Colon (tissue), 2 donors: ENCODE measurements at regions not wholly inside any gene's neighbourhood (a gene's known extent, or its start where the extent isn't known, plus 50 kb on each side); places are given as distances from the start of the nearest gene placed in this dataset.
A peak's percentile ranks its signal among the peaks of the same experiment; 100 is the strongest.

Experiments used
- FAIRE-seq: peaks from 2 replicates; lab custom pipeline; 2012; peaks lifted over from hg19 to GRCh38; lab: Jason Lieb, UNC
- donor health status: control.
- donor health status: control.

GRCh38 chr18:30057398-30057797 lies 985.1 kb downstream of the DSC3 start:
- no peak for FAIRE-seq

DNA sequence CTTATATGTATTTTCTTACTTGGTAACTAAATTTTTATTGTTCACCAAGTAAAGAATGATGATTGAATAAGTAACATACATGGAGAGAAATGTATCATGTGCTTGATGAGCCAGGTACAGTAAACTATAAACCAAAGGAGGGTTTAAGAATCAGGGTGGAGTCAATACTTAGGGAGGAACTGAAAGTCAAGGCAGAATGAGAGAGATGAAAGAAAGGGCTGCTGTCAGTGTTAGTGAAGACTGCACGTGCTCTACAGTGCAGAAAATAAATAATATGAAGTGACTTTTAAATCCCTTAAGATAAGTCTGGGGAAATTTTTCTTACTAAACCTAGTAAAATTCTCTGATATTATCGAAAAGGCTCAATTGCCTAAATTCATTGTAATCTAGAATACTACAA lies 986.0 kb downstream of the DSC3 start:
- no peak for FAIRE-seq

- no peak for FAIRE-seq
Observed at GRCh38 chr18:30044496-30044895, 998.0 kb downstream of the DSC3 start.

- FAIRE-seq: no peak
Observed at GRCh38 chr18:30039201-30039600, 1003.3 kb downstream of the DSC3 start.

DNA sequence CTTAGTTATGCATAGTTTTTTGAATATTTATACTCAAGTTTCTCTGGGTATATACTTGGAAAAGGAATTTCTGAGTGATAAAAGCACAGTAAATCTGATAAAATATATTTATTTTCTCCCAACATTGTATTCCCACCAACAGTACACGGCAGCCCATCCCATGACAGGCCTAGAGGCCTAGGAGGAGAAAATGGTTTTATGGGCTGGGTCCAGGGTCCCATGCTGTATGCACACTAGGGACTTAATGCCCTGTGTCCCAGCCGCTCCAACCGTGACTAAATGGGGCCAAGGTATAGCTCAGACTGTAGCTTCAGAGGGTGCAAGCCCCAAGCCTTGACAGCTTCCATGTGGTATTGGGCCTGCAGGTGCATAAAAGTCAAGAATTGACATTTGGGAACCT lies 1007.7 kb downstream of the DSC3 start:
- no peak for FAIRE-seq

DNA sequence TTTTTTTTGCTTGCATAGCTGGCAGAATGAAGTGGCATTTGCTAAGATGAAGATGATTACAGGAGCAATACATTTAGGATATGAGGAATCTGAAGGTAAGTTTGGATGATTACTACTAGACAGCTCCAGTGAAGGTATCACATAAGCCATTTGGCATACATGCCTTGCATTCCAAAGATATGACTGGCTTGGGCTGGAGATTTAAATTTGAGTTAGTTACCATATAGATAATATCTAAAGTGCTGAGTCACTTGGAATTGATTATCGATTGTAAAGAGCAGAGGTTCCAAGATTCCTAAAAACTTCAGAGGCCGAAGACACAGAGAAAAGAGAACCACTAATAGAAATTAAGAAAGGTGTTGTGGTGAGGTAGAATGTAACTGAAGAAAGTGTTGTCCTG lies 1026.4 kb downstream of the DSC3 start:
- no peak for FAIRE-seq

- no peak for FAIRE-seq
Observed at GRCh38 chr18:30004965-30005364, 1037.6 kb downstream of the DSC3 start.

DNA sequence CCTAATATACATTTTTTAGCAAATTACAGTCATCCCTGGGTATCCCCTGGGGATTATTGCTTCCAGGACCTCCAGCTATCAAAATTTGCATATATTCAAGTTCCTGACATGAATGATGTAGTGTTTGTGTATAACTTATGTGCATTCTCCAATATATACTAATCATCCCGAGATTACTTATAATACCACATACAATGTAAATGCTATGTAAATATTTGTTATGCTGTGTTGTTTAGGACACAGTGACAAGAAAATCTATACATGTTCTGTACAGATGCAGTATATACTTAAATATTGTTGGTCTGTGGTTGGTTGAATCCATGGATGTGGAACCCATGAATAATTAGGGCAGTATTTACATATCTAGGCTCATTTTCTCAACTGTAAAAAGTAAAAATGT lies 1060.3 kb downstream of the DSC3 start:
- no peak for FAIRE-seq

DNA sequence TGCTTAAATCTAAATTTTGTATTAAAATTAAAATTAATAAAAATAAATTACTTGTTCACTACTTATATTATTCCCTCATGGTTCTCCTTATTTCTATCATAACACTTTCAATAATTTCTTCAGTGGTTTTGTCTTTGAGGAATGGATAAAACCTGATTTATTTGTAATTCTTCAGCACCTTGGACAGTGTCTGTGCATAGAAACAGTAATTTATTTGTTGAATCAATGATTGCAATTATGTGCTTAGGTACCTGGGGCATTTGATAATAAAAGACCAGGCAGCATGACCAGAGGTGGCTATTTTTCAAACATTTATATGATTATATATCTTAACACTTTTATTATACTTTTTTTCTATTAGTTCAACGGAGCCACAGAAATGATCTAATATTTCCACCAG lies 1062.7 kb downstream of the DSC3 start:
- FAIRE-seq: no peak

- no peak for FAIRE-seq
Observed at GRCh38 chr18:29969876-29970275, 1072.7 kb downstream of the DSC3 start.

DNA sequence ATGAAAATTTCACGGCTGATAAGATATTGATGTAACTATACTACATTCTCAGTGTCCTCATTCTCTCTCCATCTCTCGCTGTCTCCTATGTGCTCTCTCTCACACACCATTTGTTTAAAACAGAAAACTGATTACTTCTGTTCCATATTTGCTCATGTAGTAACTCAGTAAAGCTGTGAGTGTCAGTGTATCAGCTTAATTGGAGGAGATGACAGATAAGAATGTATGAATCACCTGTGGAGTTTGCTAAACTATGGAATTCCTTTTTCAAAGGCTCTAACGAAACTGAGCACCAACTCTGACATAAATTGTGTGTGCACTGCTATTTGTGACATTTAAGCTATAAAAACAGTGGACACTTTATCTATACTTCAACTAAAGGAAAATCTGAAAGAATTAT lies 1080.0 kb downstream of the DSC3 start:
- no peak for FAIRE-seq

- FAIRE-seq: peak; percentile 83
Observed at GRCh38 chr18:29960539-29960938, 1082.0 kb downstream of the DSC3 start.

DNA sequence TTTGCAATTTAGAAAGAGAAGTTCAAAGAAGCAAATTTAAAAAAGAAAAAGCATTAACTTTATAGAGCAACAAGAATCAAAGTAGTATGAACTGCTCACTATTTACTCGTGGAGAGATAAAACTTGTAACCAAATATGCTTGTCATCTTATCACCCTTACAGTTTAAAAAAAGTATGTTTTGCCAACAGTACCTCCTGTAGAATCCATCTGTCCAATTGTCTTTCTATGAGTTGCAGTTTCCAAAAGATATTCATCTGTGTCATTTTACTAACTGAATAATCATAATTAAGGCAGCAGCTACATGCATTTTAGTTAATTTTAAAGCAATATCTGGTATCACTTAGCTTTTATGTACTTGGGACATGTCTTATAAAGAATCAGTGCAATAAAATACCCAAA lies 1112.3 kb downstream of the DSC3 start:
- no peak for FAIRE-seq

DNA sequence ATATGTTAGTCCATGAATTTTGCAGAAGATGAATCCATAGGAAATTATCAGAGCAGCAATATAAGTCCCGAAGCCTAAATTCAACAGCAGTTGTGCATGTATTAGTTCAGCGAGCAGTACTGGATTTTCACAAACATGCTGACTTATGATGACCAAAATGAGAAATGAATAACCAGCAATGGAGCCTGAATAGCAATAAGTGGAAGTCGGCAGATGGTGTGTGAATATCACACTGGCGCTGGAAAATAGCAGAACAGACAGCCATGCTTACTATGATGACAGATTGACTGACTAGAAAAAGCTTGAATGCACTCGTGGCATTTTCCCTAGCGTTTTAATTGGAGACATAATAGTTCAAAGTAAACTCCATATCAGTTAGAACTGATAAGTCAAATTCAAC lies 1114.5 kb downstream of the DSC3 start:
- FAIRE-seq: no peak

- no peak for FAIRE-seq
Observed at GRCh38 chr18:29925566-29925965, 1117.0 kb downstream of the DSC3 start.

GRCh38 chr18:29912351-29912750 lies 1130.2 kb downstream of the DSC3 start:
- FAIRE-seq: no peak

GRCh38 chr18:29892960-29893558 lies 1149.5 kb downstream of the DSC3 start:
- FAIRE-seq: peak; percentile 21

- FAIRE-seq: no peak
Observed at GRCh38 chr18:29883114-29883513, 1159.4 kb downstream of the DSC3 start.

DNA sequence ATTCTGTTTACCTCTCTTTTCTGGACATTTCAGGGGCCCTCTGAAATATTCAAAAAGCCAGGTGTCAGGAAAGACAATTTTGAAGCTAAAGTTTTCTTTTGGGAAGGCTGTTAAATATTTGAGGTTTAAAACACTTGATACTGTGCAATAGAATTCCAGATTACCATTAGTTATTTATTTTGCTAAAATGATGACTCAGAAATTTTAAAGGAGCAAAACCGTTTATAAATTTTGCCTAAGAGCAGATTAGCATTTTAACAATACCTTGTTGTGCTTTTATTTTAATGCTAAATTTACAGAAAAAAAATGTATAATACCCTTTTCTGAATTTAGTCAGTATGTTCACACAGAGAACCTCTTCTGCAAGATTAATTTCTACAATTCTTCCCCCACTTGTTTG lies 1159.9 kb downstream of the DSC3 start:
- FAIRE-seq: no peak

GRCh38 chr18:29879763-29880162 lies 1162.8 kb downstream of the DSC3 start:
- no peak for FAIRE-seq

- no peak for FAIRE-seq
Observed at GRCh38 chr18:29874519-29875098, 1167.9 kb downstream of the DSC3 start.

- FAIRE-seq: no peak
Observed at GRCh38 chr18:29873211-29873610, 1169.3 kb downstream of the DSC3 start.

DNA sequence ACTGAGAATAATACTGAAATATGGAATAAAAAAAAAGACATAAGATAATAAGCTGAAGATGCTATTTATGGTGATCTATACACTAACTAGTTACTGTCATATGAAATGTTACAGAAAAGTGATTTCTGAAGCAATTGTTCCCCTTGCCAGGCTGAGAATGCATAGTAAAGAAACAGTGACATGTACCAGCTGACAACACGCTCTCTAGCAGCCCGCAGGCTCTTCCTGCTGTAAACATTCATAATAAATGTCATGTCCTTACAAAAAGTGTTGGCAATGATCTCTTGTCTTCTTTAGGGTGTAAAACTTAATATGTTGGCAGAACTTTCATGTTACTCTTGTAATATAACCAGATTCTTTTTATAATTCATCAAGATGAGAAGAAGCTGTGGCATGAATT lies 1171.3 kb downstream of the DSC3 start:
- no peak for FAIRE-seq

- FAIRE-seq: no peak
Observed at GRCh38 chr18:29862824-29863223, 1179.7 kb downstream of the DSC3 start.

- FAIRE-seq: no peak
Observed at GRCh38 chr18:29855637-29856036, 1186.9 kb downstream of the DSC3 start.
